ENCODE measurements at regions not wholly inside any gene's neighbourhood (a gene's known extent, or its start where the extent isn't known, plus 50 kb on each side); places are given as distances from the start of the nearest gene placed in this dataset.

- no peak for DNase-seq (ENCODE audit: low read depth in 2 of 2)
Observed at GRCh38 chr7:42858570-42858969, 53.3 kb downstream of the C7orf25 start.

GRCh38 chr7:42856605-42856987, 55.3 kb downstream of the C7orf25 start:
- no peak for DNase-seq (ENCODE audit: low read depth in 2 of 2)

- DNase-seq (ENCODE audit: low read depth in 2 of 2) = no peak
Observed at GRCh38 chr7:42854571-42855118, 57.2 kb downstream of the C7orf25 start.

- DNase-seq (ENCODE audit: low read depth in 2 of 2) = no peak
Observed at GRCh38 chr7:42852531-42852930, 59.3 kb downstream of the C7orf25 start.

- no peak for DNase-seq (ENCODE audit: low read depth in 2 of 2)
Observed at GRCh38 chr7:42843205-42843800, 68.6 kb downstream of the C7orf25 start.

- no peak for DNase-seq (ENCODE audit: low read depth in 2 of 2)
Observed at GRCh38 chr7:42834676-42835075, 77.2 kb downstream of the C7orf25 start.

GRCh38 chr7:42833411-42833810, 78.5 kb downstream of the C7orf25 start:
- DNase-seq (ENCODE audit: low read depth in 2 of 2) = no peak

GRCh38 chr7:42832667-42833066, 79.2 kb downstream of the C7orf25 start:
- no peak for DNase-seq (ENCODE audit: low read depth in 2 of 2)

GRCh38 chr7:42831718-42832522, 80.0 kb downstream of the C7orf25 start:
- DNase-seq (ENCODE audit: low read depth in 2 of 2) = no peak

- no peak for DNase-seq (ENCODE audit: low read depth in 2 of 2)
Observed at GRCh38 chr7:42831006-42831717, 80.7 kb downstream of the C7orf25 start.

- no peak for DNase-seq (ENCODE audit: low read depth in 2 of 2)
Observed at GRCh38 chr7:42812779-42813178, 99.1 kb downstream of the C7orf25 start.

GRCh38 chr7:42805601-42806000, 106.3 kb downstream of the C7orf25 start:
- DNase-seq (ENCODE audit: low read depth in 2 of 2) = no peak

- no peak for DNase-seq (ENCODE audit: low read depth in 2 of 2)
Observed at GRCh38 chr7:42794673-42795072, 117.2 kb downstream of the C7orf25 start.

- no peak for DNase-seq (ENCODE audit: low read depth in 2 of 2)
Observed at GRCh38 chr7:42792841-42793240, 119.0 kb downstream of the C7orf25 start.

- no peak for DNase-seq (ENCODE audit: low read depth in 2 of 2)
Observed at GRCh38 chr7:42790196-42790595, 121.7 kb downstream of the C7orf25 start.

- DNase-seq (ENCODE audit: low read depth in 2 of 2) = no peak
Observed at GRCh38 chr7:42774436-42774835, 137.4 kb downstream of the C7orf25 start.

- no peak for DNase-seq (ENCODE audit: low read depth in 2 of 2)
Observed at GRCh38 chr7:42770114-42770513, 141.8 kb downstream of the C7orf25 start.

- DNase-seq (ENCODE audit: low read depth in 2 of 2) = no peak
Observed at GRCh38 chr7:42768045-42768444, 143.8 kb downstream of the C7orf25 start.

GRCh38 chr7:42766782-42767423, 145.0 kb downstream of the C7orf25 start:
- no peak for DNase-seq (ENCODE audit: low read depth in 2 of 2)

- no peak for DNase-seq (ENCODE audit: low read depth in 2 of 2)
Observed at GRCh38 chr7:42765931-42766330, 145.9 kb downstream of the C7orf25 start.

- no peak for DNase-seq (ENCODE audit: low read depth in 2 of 2)
Observed at GRCh38 chr7:42763137-42763551, 148.7 kb downstream of the C7orf25 start.

- DNase-seq (ENCODE audit: low read depth in 2 of 2) = no peak
Observed at GRCh38 chr7:42761486-42761885, 150.4 kb downstream of the C7orf25 start.

Data from stimulated activated CD4-positive, alpha-beta T cell treated with anti-CD3 and anti-CD28 coated beads, Interleukin-1b, Interleukin-23, amount 100 ng/mL, for 4 hours (primary cell).